Esophagus muscularis mucosa (tissue), 4 donors: ENCODE measurements at regions not wholly inside any gene's neighbourhood (a gene's known extent, or its start where the extent isn't known, plus 50 kb on each side); places are given as distances from the start of the nearest gene placed in this dataset.

ENCODE experiments used
- EP300 ChIP-seq: sonication (generic); formaldehyde crosslinking; IDR thresholded peaks from one replicate; pipeline ENCODE4 v1.6.1; 2017; ENCODE audit warnings: antibody characterized with exemption
- POLR2A ChIP-seq: fragments of 450-650 bp; IDR thresholded peaks from one replicate; pipeline ENCODE4 v1.6.1; 2017; ENCODE audit warnings: antibody characterized with exemption, moderate library complexity, mild to moderate bottlenecking, low read depth
- TF ChIP-seq, protein P1 (sequence below), 3 experiments: fragments of 200-600 bp in 2 of 3; fragments of 450-650 bp in 1 of 3; sonication (generic) in 2 of 3; IDR thresholded peaks; one replicate each; pipeline ENCODE4 v1.5.1; 2017 to 2019; ENCODE audit warnings: antibody characterized with exemption in 3 of 3, mild to moderate bottlenecking in 2 of 3, moderate library complexity in 1 of 3

DNA sequence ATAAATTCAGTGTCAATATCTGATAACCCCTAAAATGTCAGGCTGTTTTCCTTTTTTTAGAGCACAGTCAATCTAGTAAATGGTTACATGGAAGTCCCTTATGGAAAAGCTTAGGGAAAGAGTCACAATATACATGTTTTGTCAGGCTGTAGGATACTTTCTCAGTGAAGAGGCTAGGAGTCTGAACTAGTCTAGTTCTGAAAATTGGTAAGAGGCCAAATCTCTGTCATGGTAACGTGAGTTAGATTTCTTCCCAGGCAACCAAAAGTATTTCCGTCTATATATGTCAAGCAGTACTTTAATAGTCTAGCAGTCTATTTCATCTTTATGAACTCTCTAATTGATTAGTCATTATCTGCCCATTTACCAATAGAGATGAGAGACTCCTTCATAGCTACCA is 215.9 kb upstream of the LRRC3B start:
- TF ChIP-seq EP300 (no peak), POLR2A (no peak)
- TF ChIP-seq, protein P1, sequence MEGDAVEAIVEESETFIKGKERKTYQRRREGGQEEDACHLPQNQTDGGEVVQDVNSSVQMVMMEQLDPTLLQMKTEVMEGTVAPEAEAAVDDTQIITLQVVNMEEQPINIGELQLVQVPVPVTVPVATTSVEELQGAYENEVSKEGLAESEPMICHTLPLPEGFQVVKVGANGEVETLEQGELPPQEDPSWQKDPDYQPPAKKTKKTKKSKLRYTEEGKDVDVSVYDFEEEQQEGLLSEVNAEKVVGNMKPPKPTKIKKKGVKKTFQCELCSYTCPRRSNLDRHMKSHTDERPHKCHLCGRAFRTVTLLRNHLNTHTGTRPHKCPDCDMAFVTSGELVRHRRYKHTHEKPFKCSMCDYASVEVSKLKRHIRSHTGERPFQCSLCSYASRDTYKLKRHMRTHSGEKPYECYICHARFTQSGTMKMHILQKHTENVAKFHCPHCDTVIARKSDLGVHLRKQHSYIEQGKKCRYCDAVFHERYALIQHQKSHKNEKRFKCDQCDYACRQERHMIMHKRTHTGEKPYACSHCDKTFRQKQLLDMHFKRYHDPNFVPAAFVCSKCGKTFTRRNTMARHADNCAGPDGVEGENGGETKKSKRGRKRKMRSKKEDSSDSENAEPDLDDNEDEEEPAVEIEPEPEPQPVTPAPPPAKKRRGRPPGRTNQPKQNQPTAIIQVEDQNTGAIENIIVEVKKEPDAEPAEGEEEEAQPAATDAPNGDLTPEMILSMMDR (IDR thresholded peaks at IDR 0.05), result no peak
